Activated naive CD4-positive, alpha-beta T cell (primary cell): ENCODE measurements at regions not wholly inside any gene's neighbourhood (a gene's known extent, or its start where the extent isn't known, plus 50 kb on each side); places are given as distances from the start of the nearest gene placed in this dataset.
"Not testable (repeated sequence)": the region's sequence is repeated elsewhere in the genome, so short reads cannot be mapped to it uniquely, and the experiment has no call there.

ENCODE experiments used
- DNase-seq, 4 experiments: peaks; one replicate each; lab custom pipeline; 2025; lab: John Stamatoyannopoulos, UW

DNA sequence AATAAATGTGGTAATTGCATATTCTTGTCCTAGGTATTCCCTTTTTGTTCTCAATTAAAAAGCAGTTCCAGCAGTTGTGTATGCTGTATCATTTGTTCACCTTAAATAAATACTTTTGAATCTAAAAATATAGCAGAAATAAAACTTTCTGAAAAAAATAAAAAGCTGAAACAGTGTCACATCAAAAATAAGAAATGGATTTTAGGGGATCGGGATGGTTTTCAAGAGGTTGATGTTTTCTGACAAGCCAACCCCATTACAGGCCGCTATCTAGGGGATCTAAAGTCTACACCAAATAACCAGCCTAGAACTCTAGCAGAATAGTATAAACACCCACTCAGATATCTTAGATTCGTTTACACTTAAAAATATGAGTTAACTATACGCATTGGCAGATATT lies 95.4 kb upstream of the MAML3 start:
- no peak for DNase-seq

DNA sequence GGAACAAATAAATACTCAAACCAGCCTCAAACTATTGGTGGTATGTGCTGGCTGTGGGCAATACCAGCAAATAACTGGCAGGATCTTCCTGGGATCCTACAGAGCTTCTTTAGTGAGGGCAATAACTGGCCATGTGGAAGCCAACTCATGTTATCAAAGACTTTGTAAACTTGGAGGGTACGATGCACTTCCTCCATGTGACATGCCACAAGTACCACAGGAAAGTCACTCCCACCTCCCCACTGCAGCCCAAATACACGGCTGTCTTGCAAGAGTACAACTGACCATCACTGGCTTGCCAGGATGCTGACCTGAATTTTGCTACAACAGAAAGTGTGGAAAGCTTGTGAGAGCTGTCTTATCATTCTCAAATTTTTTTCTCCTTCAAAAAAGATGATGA lies 93.3 kb upstream of the MAML3 start:
- no peak for DNase-seq

DNA sequence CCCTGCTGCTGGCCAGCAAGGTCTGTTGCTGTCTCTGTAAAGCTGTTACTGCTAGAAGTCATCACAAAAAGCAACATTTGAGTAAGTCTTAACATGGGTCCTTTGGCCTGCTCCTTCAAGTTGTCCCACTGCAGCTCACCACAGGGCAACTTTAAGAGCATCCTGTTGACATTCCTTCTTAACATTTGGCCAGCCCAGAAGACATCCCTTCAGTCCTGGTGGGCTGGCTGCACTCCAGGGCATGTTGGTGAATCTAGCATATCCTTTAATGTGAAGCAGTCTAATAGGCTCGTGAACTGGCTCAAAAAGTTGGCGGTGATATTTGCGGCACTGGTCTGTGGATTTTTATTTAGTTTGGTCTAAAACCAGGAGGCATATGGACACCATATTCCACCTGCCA lies 92.2 kb upstream of the MAML3 start:
- DNase-seq: no peak

DNA sequence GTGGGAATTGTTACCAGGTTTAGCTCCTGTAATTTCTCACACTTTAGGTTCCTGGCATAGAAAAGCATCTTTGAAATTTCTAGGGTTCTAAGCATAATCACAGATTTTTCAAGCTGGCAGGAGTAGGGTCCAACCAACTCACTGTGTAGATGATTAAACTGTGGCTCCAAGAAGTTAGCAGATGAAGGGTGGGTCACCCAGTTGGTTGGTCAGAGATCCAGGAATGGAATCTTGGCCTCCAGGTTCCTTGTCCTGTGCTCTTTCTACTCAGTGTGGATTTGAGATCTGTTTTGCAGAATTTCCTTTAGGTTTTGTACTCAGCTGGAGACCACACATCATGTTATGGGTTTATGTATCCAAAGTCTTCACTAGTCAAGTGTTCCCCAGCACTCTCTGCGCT lies 90.3 kb upstream of the MAML3 start:
- DNase-seq: no peak

DNA sequence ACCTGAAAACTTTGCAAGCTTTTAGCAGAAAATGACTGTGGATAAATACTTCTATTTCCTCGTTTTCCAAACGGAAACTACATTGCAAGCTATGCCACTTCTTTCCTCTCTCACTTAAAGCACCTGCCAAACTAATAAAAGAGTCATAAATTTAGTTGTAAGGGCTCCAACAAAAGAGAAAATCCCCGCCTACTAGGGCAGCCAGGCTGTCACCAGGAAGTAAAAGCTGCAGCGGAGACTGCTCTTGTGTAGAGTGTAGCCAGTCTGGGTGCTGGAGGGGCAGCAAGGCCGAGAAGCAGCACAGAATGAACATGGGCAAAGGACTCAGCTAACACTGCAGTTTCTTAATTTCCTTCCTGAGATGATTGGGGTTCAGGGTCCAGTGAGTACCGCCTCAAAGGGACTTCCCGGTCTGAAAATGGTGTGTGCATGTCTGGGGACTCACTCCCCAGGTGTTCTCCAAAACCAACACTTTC lies 89.3 kb upstream of the MAML3 start:
- DNase-seq: peak in 1 of 4 experiments; percentile 9

DNA sequence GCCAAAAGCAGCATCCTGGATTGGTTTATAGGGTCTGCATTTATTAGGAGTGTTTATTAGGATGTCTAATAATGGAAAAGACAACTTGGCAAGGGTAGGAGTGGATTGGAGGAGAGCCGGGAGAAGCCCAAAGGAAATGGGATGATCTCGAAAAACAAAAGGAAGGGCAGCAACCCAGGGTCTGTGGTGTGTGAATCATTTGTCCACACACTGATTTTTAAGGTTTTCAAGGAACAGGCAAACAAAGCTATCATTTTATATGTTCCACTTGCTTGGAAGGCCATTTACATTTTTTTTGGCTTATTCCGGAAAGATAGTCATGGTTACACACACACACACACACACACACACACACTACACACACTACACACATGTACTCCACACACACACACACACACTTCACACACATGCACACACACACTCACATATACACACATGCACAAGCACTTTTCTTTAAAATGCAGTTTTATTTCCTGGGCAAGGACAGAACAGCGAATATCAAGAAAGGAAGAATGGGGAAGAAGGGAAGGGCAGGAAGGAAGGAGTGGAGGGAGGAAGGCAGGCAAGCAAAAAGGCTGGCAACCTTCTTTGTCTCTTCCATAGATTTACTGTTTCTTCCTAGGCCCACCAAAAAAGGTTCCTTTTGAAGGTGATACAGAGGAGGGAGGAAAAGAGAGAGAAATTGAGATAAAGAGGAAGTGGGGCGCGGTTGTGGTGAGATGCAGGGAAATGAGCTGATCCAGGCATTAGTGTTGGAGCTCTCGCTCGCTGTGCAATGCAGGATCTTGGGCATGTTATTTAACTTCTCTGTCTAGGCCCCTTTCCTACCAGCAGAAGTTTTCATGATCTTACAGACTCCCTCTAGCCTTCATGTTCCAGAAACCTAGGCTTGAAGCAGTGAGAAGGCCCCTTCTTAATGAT lies 88.6 kb upstream of the MAML3 start:
- DNase-seq: no peak

DNA sequence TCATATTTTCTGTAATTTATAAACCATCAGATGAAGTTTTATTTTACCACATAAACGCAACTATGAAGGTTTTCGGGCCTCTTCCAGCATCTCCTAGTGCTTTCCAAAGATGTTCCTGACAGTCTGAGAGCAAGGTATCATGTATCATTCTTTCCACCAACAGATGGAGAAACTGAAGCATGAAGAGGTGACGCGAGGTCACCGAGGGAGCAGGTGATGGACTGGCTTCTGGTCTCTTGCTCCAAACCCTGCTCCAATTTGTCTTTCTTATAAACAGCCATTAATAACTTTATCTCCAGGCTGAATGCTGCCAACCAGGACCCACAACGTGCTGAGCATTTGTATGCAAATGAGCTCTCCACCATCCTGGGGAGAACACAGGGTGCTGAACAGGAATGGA lies 86.3 kb upstream of the MAML3 start:
- no peak for DNase-seq

DNA sequence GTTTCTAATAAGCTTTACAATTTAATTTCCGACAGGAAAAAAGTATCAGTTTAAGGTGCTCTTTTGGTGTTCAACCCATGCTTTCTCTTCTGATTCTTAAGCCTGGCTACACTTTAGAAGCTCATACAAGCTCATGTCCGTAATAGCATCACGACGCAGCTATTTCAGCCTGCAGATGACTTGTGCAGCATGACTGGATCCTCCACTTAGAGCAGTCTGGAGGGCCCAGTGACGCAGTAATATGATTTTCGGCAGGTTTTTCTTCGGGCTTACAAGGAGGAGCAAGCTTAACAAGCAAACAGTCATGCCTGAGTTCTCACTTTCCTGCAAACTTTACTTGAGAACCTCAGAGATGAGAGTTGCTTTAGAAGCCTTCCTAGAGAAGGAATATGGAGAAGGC lies 85.3 kb upstream of the MAML3 start:
- no peak for DNase-seq

DNA sequence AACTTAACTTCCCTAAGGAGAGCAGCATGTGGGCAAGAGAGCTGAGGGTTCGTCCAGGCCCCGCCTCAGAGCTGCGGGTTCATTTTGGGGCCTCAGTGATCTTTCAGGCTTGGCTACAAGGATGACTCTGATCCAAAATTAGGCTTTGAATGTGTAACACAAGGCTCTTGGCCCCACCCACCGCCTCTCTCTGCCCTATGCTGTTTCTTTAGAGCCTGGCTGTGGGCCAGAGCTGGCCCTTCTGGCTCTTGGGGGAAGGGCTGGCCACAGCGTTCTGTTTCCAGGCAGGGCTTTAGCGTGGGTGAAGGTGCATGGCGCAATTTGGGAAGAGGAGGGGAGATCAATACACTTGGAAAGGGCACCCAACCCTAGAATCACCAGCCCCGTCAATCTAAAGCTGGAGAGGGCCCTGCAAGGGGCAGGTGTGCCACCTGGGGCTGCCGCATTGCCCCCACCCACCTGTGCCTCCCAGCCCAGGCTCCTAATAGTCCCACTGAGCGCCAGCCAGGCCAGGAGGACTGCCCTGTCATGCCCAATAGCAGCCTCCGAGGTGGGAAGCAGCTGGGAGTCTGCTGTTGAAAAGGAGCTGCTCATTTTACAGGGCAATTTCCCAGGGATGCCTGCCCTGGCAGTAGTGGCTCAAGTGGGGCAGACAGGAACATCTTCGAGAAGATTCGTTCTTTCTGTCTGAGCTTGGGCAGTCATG lies 84.5 kb upstream of the MAML3 start:
- DNase-seq: no peak

DNA sequence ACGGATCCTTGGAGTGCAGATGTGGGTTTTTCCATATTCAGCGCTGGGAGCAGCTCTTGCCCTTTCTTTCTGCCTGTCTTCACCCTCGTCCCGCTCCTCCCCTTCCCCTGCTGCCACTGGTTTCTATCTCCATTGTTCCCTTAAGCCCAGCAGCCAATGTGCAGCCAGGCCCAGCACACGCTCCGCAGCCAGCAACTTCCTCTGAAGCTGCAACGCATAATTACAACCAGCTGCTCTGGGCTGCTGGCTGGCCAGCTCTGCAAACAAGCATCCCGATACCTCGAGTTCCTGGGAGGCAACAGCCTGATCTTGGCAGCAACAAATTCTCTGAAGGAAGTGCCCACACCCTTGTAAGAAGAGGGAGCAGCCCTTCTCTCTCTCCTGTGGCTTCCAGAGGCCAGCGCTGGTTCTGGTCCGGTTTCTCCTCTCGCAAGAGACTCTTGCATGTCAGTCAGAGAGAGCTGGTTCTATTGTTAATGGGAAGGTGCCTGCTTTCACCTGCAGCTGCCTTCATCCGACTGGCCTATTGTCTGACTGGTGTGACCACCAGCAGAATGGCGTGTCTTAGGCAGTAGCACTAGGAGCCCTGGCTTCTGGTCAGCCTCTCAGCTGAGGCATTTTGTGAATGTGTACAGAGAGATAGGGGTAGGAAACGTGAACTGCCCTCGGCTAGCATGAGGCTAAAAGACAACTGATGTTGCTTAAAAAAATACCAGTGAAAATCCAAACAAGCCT lies 83.8 kb upstream of the MAML3 start:
- DNase-seq: no peak

DNA sequence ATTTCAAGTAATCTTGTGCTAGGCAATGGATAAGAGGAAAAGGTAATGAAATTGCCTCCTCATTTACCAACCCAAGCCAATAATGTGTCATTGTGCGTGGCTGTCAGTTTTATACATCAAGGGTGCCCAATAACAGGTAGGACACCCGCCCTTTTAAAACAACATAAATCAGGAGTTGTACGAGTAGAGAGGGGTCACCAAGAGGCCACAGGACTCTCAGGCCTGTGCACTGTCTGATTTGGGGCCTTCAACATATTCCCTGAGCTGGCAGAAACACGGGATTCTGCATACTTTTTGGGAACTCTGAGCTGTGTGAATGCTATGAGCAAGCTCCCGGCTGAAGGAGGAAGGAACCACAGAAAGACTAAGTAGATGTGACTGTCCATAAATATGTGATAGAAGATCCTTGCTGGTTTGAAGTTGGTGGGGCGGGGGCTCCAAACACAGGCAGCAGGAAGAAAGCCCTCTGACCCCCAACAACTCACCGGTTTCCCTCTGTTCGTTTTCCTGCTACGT lies 82.7 kb upstream of the MAML3 start:
- no peak for DNase-seq

DNA sequence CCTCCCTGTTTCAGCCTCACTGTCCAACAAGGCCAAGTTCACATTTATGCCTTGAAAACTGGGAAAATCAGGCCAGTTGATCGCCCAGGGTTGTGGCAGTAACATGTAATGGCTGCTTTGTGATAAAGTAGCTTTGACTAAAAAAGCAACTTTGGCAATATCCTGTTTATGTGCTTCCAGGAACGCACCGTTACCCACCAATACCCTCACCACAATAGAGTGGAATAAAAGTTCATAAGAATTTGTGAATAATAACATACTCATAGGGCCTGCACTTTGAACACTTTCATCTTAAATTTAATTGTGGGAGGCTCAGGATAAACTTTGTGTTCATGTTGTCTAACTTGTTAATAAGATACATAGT lies 80.7 kb upstream of the MAML3 start:
- DNase-seq: no peak

DNA sequence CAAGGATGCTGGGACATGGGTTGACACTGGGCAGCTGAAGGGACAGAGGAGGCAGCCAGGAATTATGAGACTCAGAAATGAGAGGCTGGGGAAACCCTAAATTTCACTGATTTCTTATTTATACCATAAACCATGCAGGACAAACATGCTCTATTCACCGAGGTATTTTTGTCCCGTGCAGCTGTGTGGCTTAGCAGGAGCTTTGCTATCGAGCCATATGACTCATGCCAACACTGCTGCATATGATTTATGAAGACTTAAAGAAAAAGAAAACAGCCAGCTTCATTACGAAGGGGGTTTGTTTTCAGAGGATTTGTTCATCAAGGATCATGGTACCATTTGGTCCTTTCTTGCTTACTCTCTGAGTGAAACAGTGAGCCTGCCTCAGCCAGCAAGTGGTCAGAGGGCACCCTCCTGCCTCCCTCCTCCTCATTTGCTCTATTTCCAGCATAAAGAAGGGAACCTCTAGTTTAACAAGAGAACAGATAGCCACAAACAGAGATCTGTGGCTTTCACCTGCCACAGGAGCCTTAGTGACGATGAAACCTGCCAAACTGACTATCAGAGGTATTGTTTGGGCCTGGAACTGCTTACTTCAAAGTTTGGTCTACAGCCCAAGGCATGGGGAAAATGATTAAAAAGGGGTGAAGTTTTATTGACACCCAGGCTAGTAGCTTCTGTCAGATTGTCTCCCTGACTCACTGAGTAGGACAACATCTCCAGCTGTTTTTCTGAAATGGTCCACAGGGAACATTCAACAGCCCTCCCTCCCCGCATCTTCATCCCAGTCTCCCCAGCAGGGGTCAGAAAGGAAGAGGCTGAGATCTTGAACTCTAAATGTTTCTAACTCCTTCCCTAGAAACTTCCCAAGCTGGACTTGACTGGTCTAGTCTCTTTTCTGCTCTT lies 80.1 kb upstream of the MAML3 start:
- no peak for DNase-seq

DNA sequence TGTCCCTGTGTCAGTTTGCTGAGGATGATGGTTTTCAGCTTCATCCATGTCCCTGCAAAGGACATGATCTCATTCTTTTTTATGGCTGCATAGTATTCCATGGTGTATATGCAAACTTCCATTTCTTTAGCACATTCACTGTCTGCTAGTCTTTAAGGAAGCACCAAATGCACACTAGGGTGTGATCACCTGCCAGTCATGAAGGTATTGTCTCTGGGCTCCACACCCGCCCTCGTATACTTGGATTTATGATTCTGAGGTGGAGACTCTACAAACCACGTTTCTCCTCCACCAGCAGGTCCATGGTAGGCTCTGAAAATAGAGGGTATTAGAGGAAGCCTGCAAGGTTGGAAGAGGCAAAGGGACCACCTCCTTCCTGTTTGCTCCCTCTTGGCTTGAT lies 75.9 kb upstream of the MAML3 start:
- DNase-seq: no peak

DNA sequence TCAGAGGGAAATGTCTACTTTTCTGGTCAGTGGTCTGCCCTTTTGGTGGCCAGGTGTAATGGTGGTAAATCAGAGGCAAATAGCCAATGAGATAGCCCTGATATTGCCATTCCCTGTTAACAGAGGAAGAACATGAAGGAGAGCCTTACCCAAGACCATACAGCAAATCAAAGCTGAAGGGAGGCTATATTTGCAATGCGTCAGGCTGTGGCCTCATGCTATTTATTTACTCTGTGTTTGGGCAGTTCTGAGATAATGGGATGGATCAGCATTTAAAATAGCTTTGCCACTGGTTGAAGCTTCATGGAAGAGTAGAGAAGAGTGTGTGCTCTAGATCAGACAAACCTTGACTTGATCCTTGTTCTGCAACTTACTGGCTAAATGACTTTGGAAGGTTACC lies 73.3 kb upstream of the MAML3 start:
- no peak for DNase-seq

DNA sequence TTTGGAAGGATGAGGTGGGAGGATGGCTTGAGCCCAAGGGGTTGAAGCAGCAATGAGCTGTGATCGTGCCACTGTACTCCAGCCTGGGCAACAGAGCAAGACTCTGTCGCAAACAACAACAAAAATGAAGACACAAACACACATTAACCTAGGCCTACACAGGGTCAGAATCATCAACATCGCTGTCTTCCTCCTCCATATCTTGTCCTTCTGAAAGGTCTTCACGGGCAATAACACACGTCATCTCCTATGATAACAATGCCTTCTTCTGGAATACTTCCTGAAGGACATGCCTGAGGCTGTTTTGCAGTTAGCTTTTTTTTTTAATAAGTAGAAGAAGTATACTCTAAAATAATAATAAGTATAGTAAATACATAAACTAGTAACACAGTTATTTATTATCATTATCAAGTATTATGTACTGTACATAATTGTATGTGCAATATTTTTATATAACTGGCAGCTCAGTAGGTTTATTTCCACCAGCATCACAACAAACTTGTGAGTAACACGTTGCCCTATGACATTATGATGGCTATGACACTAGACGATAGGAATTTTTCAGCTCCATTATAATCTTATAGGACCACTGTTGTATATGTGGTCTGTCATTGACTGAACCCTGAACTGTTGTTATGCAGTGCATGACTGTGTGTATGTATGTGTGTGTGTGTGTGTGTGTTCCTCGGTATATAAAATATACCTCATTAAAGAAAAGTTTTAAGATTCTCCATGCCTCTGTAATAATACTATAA lies 69.2 kb upstream of the MAML3 start:
- DNase-seq: no peak

DNA sequence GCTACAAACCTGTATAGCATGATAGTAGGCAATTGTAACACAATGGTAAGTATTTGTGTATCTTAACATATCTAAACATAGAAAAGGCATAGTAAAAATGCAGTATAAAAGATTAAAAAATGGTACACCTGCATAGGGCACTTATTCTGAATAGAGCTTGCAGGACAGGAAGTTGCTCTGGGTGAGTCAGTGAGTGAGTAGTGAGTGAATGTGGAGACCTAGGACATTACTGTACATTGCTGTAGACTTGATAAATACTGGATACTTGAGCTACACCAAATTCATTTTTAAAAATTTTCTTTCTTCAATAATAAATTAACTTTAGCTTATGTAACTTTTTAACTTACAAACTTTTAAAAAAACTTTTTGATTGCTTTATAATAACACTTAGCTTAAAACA lies 68.2 kb upstream of the MAML3 start:
- DNase-seq: no peak

DNA sequence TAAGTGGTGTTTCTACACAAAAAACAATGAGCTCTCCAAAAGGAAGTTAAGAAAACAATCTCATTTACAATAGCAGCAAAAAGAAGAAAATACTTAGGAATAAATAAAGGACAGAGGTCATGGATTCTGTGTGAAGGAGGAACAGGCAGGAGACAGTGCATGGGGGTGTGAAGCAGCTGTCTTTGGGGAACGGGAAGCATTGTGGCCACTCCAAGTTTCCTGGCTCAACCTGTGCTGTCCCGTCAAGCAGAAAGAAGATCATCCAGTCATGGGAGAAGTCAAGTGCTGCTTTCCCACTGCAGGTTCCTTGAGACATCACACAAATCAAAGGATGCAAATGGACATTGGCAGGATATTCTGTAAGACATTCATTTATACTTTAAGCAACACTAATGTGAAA lies 66.1 kb upstream of the MAML3 start:
- DNase-seq: no peak

DNA sequence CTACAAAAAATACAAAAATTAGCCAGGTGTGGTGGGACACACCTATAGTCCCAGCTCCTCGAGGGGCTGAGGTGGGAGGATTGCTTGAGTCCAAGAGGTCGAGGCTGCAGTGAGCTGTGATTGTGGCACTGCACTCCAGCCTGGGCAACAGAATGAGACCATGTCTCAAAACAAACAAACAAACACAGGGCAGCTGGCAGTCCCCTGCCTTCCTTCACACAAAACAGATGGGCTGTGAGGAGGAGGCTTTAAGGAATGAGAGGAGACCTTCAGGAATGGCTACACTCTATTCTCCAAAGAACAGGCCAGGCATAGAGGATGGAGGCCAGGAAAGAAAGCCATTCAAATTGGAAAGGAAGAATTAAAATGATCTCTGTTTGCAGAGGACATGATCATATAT lies 65.6 kb upstream of the MAML3 start:
- no peak for DNase-seq

DNA sequence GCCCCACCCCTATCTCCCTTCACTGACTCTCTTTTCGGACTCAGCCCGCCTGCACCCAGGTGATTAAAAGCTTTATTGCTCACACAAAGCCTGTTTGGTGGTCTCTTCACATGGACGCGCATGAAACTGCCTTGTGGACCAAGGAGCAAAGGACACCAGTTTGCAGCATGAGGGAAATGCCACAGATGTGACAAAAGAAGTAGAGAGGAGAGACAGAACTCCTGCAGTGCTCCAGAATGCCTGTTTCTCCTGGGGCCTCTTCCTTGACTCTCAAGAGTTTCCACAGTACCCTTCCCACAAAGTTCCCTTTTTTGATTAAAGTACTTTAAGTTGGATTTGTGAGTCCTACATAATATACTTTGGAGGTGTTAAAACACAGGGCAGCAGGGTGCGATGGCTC lies 65.1 kb upstream of the MAML3 start:
- DNase-seq: not testable (repeated sequence)

DNA sequence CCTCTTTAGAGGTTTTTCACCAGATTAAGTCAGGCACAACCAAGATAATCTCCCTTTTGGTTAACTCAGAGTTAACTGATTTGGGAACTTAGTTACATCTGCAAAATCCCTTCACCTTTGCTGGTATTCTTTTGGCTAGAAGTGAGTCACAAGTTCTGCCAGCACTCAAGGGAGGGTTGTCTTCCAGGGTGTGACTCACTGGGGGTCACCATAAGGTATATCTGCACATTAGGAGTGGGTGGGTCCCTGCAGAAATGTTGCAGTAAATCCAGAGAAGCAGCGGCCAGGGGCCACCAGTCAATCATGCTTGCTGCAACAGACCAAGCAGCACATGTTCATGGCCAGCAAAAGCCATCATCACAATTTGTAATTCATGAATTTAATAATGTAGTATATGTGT lies 59.8 kb upstream of the MAML3 start:
- DNase-seq: no peak
